SW480 (cell line): ENCODE measurements at regions not wholly inside any gene's neighbourhood (a gene's known extent, or its start where the extent isn't known, plus 50 kb on each side); places are given as distances from the start of the nearest gene placed in this dataset.
"Not testable (repeated sequence)": the region's sequence is repeated elsewhere in the genome, so short reads cannot be mapped to it uniquely, and the experiment has no call there.

Experiments used
- DNase-seq: peaks from one replicate; pipeline ENCODE4 v3.0.0-alpha.2; 2016; ENCODE audit warnings: low spot score

- no peak for DNase-seq
These were observed 392.5 kb downstream of the GBA3 start for GRCh38 chr4:23085249-23085568.

- DNase-seq, result peak; percentile 84
These were observed 392.0 kb downstream of the GBA3 start for GRCh38 chr4:23084559-23085248.

- no peak for DNase-seq
These were observed 390.7 kb downstream of the GBA3 start for GRCh38 chr4:23083391-23083790.

- not testable (repeated sequence) for DNase-seq
These were observed 387.4 kb downstream of the GBA3 start for GRCh38 chr4:23080171-23080570.

GRCh38 chr4:23070848-23071570 lies 378.3 kb downstream of the GBA3 start:
- no peak for DNase-seq

GRCh38 chr4:23068756-23069155 lies 376.0 kb downstream of the GBA3 start:
- DNase-seq, result no peak

GRCh38 chr4:23068287-23068686 lies 375.6 kb downstream of the GBA3 start:
- no peak for DNase-seq

GRCh38 chr4:23062188-23062587 lies 369.5 kb downstream of the GBA3 start:
- no peak for DNase-seq

- no peak for DNase-seq
These were observed 368.7 kb downstream of the GBA3 start for GRCh38 chr4:23061431-23061830.

GRCh38 chr4:23060776-23061175 lies 368.0 kb downstream of the GBA3 start:
- no peak for DNase-seq

- DNase-seq, result no peak
These were observed 365.5 kb downstream of the GBA3 start for GRCh38 chr4:23058165-23058776.

- no peak for DNase-seq
These were observed 348.8 kb downstream of the GBA3 start for GRCh38 chr4:23041501-23041900.

- DNase-seq, result no peak
These were observed 347.8 kb downstream of the GBA3 start for GRCh38 chr4:23040539-23040938.

GRCh38 chr4:23039818-23040217 lies 347.1 kb downstream of the GBA3 start:
- DNase-seq, result no peak

GRCh38 chr4:23038626-23039491 lies 346.1 kb downstream of the GBA3 start:
- no peak for DNase-seq

GRCh38 chr4:23036921-23037495 lies 344.3 kb downstream of the GBA3 start:
- DNase-seq, result no peak

- no peak for DNase-seq
These were observed 343.8 kb downstream of the GBA3 start for GRCh38 chr4:23036503-23036902.

- no peak for DNase-seq
These were observed 342.9 kb downstream of the GBA3 start for GRCh38 chr4:23035521-23036056.

- DNase-seq, result no peak
These were observed 342.0 kb downstream of the GBA3 start for GRCh38 chr4:23034731-23035130.

- DNase-seq, result no peak
These were observed 341.1 kb downstream of the GBA3 start for GRCh38 chr4:23033796-23034195.

GRCh38 chr4:23028875-23029274 lies 336.1 kb downstream of the GBA3 start:
- DNase-seq, result no peak

GRCh38 chr4:23023666-23024065 lies 330.9 kb downstream of the GBA3 start:
- no peak for DNase-seq
